Neural crest cell (in vitro differentiated cells): ENCODE measurements at regions not wholly inside any gene's neighbourhood (a gene's known extent, or its start where the extent isn't known, plus 50 kb on each side); places are given as distances from the start of the nearest gene placed in this dataset.
"Not testable (repeated sequence)": the region's sequence is repeated elsewhere in the genome, so short reads cannot be mapped to it uniquely, and the experiment has no call there.

Experiments
- DNase-seq: peaks from one replicate; pipeline ENCODE4 v3.0.0; 2021; ENCODE audit warnings: low read depth, mixed read lengths, low spot score
- H3K27ac Mint-ChIP-seq: one replicate; pipeline ENCODE4 v1.8.0; 2021; ENCODE audit warnings: mild to moderate bottlenecking, mixed read lengths; ENCODE audit not compliant: unreplicated experiment
- H3K27me3 Mint-ChIP-seq: 2 replicates; pipeline ENCODE4 v1.8.0; 2021; ENCODE audit warnings: low read depth, mild to moderate bottlenecking, mixed read lengths
- H3K36me3 Mint-ChIP-seq: 2 replicates; pipeline ENCODE4 v1.8.0; 2021; ENCODE audit warnings: low read depth, mild to moderate bottlenecking, mixed read lengths
- H3K4me1 Mint-ChIP-seq: 2 replicates; pipeline ENCODE4 v1.8.0; 2021; ENCODE audit warnings: mixed read lengths
- H3K4me3 Mint-ChIP-seq: one replicate; pipeline ENCODE4 v1.8.0; 2021; ENCODE audit warnings: mild to moderate bottlenecking, mixed read lengths
- H3K9me3 Mint-ChIP-seq: 2 replicates; pipeline ENCODE4 v1.8.0; 2021; ENCODE audit warnings: mixed read lengths
- CTCF ChIP-seq: fragments of 200-600 bp; sonication (generic); conservative IDR thresholded peaks from 2 replicates; pipeline ENCODE4 v1.5.0; 2021; ENCODE audit warnings: antibody characterized with exemption, mild to moderate bottlenecking

DNA sequence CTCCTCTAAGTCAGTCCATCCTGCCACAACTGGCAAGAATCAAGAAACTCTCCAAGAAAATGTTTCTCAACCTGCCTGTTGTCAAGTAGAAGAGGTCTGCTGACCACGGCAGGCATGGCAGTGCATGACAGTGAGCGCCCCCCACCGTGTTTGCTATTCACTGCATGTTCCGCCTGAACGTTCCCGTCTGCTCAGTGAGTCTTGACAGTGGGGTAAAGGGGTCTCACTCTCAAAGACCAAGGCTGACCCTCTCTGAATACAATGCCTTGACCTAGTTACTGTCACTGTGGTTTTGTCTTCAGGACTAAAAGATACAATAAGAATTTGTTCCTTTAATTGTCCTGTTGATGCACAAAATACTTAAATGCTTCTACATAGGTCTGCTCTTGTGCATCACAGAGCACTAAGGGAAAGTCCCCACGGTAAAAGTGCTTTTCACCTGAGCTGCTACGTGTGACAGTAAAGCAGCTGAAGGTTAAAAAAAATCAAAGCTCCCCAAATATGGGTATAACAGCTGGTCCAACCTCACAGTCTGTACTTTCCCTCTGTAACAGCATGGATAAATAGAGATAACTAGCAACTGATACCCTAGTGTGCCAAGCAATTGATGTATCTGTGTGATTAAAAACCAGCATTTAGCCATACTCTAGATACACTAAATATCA is 555.8 kb upstream of the ZNF337 start:
- not testable (repeated sequence) for H3K4me1 Mint-ChIP-seq, H3K4me3 Mint-ChIP-seq, H3K27ac Mint-ChIP-seq, DNase-seq, H3K27me3 Mint-ChIP-seq
- Mint-ChIP-seq H3K36me3 (peaks cover 15% of the 10 kb centered on the region), H3K9me3 (peaks cover 11% of the 10 kb centered on the region)

DNA sequence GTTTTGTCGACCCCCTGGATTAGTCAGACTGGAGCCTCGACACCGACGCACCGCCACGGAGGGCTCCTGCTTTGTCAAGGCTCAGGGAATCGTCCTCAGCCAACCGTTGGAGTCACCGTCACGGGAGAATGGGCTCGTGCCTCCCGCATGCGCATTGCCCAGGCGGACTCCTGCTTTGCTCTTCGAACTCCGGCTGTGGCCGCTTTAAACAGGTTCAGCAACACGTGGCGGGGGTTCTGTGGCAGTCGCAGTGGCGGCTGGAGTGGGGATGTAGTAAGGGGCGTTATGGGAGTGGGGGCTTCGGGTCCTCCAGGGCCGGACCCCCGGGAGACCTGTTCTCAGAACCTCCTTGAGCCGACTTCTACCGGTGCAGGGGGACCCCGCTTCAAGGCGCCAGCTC is 554.7 kb upstream of the ZNF337 start:
- DNase-seq, H3K4me3 Mint-ChIP-seq, H3K27ac Mint-ChIP-seq, H3K27me3 Mint-ChIP-seq, H3K9me3 Mint-ChIP-seq, H3K4me1 Mint-ChIP-seq: not testable (repeated sequence)
- peaks cover 13% of the 10 kb centered on the region for H3K36me3 Mint-ChIP-seq

DNA sequence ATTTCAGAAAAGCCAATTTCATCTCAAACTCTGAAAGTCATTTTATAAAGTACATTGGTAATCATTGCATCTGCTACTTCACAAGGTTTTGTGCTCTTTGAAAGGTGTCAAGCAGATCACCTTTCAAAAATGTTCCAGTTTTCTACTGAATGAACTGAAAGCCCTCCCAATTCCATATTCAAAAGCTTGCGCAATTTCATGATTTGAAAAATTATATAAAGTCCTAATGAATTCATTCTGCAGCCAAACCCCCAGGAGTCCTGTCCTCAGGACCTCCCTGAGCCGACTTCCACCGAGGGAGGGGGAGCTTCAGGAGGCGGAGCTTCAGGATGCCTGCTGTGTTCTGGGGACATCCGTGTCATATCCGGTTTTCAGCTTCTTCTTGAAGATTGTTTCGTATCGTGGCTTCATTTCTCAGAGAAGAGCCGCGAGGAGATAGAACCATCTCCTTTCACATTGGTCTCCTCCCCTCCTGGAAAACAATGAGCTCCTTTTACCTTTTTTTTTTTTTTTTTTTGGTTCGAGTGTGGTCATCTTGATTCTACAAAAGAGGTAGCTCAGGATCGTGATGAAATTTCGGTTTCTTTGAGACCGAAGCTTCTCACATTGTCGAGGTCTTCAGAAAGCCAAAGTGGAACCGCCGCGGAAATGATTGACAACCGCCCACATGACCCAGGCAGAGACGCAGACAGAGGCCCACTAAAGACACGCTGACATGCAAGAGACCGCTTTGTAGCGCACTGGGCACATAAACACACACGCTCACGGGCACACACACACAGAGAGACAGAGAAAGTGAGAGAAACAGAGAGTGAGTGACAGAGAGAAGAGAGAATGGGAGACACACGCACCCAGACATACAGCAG is 553.8 kb upstream of the ZNF337 start:
- H3K4me1 Mint-ChIP-seq, H3K4me3 Mint-ChIP-seq, H3K9me3 Mint-ChIP-seq, H3K27me3 Mint-ChIP-seq, H3K27ac Mint-ChIP-seq, DNase-seq: not testable (repeated sequence)
- H3K36me3 Mint-ChIP-seq: peaks cover 12% of the 10 kb centered on the region

DNA sequence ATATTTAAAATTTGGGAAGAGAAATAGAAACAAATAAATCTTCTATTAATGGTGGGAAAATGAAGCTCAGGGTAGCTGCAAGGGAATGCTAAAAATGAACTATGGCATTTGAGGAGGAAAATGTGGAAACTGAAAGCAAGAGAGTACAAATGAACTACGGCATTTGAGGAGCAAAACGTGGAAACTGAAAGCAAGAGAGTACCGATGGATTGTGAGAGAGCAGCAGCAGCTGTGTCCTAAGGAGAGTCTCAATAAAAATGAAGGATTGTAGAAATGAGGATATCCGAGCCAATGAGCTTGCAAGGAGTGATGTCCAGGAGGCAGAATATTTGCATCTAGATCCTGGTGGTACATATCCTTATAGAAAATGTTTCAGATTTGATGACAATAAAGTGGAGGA is 547.1 kb upstream of the ZNF337 start:
- Mint-ChIP-seq H3K9me3 (peaks cover 9% of the 10 kb centered on the region), H3K4me1 (no peaks in the 10 kb centered on the region), H3K27me3 (no peaks in the 10 kb centered on the region), H3K36me3 (peaks cover 17% of the 10 kb centered on the region), H3K27ac (no peak overlapping the region), H3K4me3 (no peak overlapping the region)
- no peak for DNase-seq
- no peak for TF ChIP-seq CTCF

- not testable (repeated sequence) for H3K4me1 Mint-ChIP-seq, H3K9me3 Mint-ChIP-seq, DNase-seq, H3K4me3 Mint-ChIP-seq, H3K27ac Mint-ChIP-seq, H3K36me3 Mint-ChIP-seq
- peaks cover 46% of the 10 kb centered on the region for H3K27me3 Mint-ChIP-seq
Observed at GRCh38 chr20:26220609-26221008, 524.0 kb upstream of the ZNF337 start.

GRCh38 chr20:26219546-26219945 is 522.9 kb upstream of the ZNF337 start:
- not testable (repeated sequence) for H3K4me1 Mint-ChIP-seq, H3K27ac Mint-ChIP-seq, DNase-seq, H3K4me3 Mint-ChIP-seq, H3K9me3 Mint-ChIP-seq, H3K36me3 Mint-ChIP-seq
- H3K27me3 Mint-ChIP-seq: peaks cover 53% of the 10 kb centered on the region

GRCh38 chr20:26218301-26218700 is 521.6 kb upstream of the ZNF337 start:
- Mint-ChIP-seq H3K4me3 (no peak overlapping the region), H3K4me1 (no peaks in the 10 kb centered on the region), H3K27me3 (peaks cover 59% of the 10 kb centered on the region), H3K9me3 (peaks cover 6% of the 10 kb centered on the region), H3K27ac (no peak overlapping the region), H3K36me3 (no peaks in the 10 kb centered on the region)
- TF ChIP-seq CTCF: no peak
- no peak for DNase-seq

- Mint-ChIP-seq H3K4me3 (no peak overlapping the region), H3K27ac (no peak overlapping the region), H3K4me1 (no peaks in the 10 kb centered on the region), H3K9me3 (peaks cover 6% of the 10 kb centered on the region), H3K27me3 (peaks cover 68% of the 10 kb centered on the region), H3K36me3 (no peaks in the 10 kb centered on the region)
- TF ChIP-seq CTCF: no peak
- DNase-seq: no peak
Observed at GRCh38 chr20:26216025-26216424, 519.4 kb upstream of the ZNF337 start.
